NCI-H2171 treated with DMSO at 0.1 percent for 48 hours (cell line): ENCODE measurements at regions not wholly inside any gene's neighbourhood (a gene's known extent, or its start where the extent isn't known, plus 50 kb on each side); places are given as distances from the start of the nearest gene placed in this dataset.
"Not testable (repeated sequence)": the region's sequence is repeated elsewhere in the genome, so short reads cannot be mapped to it uniquely, and the experiment has no call there.

Source experiments
- DNase-seq: peaks from one replicate; lab custom pipeline; 2025; lab: John Stamatoyannopoulos, UW

DNA sequence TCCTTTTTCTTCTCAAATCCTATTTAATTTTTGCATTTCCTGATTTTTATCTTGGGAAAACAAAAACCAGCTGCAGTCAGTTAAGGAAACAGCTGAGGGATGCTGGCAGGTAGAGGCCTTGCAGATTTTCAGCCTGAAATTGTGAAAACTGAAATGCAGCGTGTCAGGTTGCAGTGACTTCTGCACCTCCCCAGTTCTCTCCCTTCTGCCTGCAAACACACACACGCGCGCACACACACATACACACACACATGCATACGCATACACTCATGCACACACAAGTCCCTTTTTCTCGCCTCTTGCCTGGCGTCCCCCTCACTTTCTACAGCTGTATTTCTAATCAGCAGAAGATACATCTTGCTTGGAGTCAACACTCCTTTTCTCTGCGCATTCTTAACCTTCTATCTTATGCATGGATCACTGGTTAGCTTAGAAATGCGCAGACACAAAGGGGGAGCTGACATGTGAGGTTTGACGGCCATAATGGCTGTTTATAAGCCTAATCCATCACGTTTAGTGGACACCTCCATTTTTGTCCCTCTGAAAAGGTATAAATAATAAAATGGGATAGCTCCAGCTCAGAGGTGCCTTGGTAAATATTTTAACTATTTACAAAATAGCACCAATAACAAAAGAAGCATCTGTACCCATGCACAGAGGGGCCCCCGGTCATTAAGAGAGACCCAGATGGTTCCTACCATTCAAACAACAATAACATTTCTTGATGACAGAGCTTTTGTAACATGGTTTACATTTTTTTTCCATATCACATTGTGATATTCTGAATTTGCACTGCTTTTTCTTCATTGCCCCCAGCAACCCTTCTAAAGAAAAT lies 392.1 kb upstream of the SALL1 start:
- no peak for DNase-seq

DNA sequence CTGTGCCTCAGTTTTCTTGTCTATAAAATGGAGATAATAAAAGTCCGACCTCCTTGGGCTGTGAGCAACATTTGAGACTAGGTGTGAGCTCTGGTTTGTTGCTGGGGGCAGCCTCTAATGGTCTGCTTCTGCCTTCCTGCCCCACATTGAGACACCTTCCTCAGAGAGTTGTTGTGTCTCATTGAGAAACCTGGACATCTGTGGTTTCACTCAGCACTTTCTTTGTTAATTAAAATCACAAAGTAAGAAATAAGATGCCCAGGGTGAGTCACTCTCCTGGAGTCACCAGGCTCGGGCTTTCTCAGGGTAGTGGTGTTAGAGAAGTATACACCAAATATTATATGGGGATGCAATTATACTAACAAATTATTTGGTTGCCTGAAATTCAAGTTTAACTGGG lies 389.2 kb upstream of the SALL1 start:
- no peak for DNase-seq

DNA sequence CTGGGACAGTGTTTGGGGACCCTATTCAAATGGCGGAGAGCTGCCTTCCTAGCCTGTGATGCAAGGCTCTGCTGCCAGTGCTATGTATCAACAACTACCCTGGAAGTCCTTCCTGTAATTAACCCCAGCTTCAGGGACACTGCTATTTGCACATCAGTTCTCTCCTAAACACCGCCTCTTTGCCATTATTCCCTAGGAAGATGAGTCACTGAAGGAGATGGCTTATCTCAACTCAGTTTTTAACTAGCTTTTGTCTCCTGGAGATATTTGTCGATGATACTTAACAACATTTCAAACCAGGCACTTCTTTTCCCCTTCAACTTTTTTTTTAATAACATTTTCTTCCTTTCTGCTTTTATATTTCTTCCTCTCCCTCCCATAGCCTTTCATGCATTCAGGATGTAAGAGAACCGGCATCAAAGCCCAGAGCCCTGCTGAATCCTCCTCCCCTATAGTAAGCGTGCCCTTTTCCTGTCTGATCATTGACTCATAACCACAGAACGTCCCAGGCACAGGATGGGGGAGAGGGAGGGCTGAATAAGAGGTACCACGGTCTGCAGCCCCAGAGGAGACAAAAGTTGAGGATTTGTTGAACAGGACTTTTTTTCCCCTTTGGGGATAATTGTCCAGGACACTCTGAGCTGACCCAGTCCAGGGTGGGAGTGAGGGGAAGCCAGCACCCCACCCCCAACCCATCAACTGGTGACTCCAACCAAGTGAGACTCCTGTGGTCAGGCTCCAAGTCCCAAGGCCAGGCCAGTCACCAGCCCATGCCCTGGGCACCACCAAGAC lies 387.8 kb upstream of the SALL1 start:
- no peak for DNase-seq

DNA sequence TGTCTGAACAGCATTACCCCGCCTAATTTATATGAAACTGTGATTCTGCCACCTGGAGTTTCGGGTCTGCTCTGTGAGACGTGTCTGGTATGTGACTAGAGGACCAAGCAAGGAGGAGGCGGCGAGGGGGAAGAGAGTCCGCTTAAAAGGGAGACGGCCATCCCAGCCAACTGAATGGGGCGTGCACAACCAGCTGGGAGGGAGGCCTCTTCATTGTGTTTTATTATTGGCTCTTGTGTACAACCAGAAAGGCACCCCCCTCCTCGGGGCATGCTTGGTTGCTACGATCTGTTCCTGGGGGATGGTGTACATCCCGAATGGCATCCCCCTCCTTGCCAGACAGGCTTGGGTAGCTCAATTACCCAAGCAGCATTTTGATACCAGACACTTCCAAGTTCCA lies 384.5 kb upstream of the SALL1 start:
- no peak for DNase-seq

DNA sequence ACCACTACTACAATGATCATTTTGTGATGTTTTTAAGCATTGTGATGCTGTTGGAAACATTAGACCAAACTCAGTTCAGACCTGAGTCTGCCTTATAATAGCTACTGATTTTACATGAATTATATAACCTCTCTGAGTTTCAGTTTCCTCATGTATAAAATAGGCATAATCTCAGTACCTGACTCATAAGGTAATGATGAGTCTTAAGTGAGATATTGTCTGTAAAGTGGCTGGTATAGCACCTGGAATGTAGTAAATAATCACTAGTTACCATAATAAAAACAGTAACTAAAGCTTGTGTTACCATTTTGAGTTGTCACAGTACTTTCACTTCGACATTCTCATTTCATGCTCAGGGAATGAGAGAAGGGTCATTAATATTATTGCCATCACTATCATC lies 381.5 kb upstream of the SALL1 start:
- no peak for DNase-seq

DNA sequence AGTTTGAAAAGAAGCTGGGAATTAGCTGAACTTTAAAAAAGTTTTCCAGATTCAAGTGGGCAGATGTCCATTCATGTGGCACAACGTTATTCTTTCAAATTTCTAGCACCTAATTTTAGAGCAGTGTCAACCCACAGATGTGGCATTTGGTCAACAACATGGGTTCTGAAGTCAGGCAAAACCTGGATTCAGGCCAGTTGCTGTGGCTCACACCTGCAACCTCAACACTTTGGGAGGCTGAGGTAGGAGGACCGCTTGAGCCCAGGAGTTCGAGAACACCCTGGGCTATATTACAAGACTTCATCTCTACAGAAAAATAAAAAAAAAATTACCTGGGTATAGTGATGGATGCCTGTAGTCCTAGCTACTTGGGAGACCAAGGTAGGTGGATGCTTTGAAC lies 380.2 kb upstream of the SALL1 start:
- no peak for DNase-seq

DNA sequence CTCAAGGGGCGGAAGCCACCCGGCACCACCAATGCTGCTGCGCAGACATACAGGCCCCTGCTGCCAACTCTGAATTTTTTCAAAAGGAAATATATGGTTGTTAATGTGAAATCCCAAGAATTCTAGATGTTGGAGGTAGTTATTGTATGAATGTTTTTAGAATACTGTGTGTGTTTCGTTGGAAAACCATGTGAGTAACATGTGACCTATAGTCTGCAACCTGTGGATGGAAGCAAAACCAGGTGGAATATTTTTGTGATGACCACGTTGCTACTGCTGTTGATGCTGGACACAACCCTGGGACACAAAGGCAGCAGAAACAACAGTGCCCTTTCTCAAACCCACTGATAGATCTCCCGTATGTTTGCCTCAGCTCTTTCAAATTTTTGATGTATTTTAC lies 376.3 kb upstream of the SALL1 start:
- DNase-seq = no peak

DNA sequence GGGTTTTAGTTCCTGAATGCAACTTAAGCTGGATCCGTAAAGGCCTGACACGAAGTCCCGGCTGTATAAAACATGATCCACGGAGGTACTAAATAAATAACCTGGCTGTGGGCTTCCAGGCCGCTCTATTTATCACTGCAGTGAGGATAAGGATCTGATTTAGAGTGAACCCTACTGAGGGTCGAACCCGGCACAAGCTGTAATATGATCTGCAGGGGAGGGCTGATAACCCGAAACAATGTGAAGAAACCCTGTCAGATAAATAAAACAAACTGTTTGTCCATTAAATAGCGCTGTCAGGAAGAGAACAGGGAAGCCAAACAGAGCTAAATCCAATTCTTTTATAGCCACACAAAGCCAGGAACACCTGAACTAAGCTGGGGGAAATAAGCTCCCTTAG lies 375.6 kb upstream of the SALL1 start:
- DNase-seq = no peak

DNA sequence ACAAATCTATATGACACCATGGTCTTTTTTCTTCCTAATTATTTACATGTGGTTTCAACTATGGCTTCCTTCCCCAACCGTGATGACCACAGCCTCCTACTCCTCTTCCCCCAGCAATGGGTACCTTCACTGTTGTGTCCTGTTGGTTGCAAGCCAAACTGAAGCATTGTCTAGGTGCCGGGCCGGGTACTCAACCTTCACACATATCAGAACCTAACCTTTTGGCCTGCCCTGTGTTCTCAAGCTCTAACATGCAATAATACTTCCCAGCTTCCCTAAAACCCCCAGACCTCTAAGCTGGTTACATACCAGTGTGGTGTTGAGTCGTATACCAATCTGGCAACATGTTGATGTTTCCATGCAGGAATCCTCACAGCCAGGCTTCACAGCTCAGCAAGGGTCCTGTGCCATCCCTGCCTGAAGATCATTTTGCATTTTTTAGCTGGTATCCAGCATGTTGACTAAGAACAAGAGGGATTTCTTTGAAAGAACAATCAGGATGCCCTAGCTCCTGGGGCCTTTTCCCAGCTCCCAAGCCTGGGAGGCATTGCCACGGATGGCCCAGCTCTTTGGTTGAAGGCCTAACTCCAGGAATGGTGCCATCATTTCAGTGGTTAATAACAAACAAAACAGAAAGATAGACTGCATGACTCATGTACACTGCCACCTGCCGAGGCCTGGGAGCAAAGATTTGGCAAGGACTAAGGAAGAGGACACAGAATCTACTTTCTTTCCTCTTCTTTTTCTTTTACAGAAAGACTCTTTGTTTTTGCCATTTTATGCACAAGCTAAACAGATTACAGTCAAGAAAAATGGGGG lies 373.7 kb upstream of the SALL1 start:
- no peak for DNase-seq

DNA sequence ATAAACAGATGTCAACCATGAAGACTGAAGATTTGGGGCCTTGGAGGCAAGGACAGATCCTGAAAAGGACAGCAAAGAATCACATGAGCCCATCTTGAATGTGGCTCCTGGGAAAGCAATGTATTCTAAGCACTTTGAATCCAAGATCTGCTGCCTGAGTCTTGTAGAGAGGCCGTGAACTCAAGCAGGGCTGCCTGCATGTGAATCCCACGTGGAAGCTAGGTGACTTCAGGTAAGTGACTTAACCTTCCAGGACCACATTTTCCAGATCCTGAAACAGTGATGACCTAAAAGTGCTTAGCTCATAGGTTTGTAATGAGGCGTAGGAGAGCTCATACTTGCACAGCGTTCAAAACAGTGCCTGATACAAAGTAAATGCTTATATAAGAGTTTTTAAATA lies 373.0 kb upstream of the SALL1 start:
- no peak for DNase-seq

DNA sequence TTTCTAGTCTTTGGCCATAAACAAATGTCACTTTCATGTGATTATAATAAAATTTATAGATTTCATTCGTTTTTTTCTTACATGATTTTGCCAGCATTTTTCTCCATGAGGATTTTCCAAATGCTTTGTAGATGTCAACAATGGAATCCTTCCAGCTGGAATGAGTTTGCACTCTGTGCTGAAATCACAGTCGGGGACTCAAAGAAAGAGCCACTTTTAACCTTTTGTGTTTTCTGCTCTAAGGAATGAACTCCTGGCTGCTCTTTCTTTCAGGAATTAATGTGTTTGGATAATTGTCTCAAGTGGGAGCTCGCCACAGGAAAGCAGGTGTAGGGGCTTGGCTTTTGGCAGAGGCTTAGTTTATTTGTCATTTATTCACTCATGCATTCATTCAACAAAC lies 372.3 kb upstream of the SALL1 start:
- no peak for DNase-seq

DNA sequence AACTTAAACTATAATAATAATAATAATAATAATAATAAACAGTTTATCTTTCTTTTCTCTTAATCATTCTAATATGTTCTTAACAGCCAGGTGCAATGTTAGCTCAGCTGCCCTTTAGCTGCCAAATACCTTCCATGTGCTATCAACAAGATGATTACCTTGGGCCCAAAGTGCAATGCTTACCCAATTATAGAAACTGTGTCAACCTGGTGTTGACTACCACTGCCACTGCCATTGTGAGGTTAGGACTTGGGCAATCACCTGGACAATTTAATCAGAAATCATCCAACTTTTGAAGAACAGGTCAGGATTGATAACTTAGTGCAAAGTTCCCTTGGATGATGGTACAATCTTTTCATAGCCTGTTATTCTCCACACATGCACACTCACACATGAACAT lies 371.8 kb upstream of the SALL1 start:
- DNase-seq = no peak

DNA sequence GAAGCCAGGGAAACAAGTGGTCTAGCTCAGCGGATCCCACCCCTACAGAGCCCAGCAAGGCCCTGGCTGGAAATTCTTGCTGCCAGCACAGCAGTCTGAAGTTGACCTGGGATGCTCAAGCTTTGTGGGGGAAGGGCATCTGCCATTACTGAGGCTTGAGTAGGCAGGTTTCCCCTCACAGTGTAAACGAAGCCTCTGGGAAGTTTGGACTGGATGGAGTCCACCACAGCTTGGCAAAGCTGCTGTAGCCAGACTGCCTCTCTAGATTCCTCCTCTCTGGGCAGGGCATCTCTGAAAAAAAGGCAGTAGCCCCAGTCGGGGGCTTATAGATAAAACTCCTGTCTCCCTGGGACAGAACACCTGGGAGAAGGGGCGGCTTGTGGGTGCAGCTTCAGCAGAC lies 365.9 kb upstream of the SALL1 start:
- DNase-seq = not testable (repeated sequence)

DNA sequence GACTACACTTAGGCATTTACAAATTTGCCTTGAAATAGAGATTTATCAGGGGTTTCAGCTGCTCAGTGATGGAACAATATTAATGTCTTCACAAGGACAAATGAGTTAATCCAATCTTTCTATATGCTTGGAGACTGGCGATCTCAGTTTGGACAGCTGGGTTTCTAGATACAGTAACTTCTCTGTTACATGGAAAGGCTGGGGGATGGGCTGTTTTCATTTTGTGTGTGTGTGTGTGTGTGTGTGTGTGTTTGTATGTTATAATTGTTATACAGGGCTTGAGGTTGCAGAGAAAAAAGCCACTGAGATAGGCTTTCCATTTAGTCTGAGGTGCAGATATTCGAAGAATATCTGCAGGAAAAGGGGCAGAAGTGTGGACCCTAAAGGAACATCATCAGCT lies 359.3 kb upstream of the SALL1 start:
- DNase-seq = no peak

DNA sequence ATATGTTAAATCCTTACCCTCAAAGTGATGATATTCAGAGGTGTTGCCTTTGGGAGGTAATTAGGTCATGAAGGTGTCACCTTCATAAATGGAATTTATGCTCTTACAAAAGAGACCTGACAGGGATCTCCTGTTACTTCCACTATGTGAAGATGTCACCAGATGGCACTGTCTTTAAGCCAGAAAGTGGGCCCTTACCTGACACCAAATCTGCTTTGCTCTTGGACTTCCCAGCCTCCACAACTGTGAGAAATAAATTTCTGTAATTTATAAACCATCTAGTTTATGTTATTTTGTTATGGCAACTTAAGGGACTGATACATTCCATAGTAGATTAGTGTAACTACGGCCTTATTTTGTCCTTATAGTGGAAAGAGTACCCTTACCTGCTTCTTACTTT lies 358.3 kb upstream of the SALL1 start:
- no peak for DNase-seq

DNA sequence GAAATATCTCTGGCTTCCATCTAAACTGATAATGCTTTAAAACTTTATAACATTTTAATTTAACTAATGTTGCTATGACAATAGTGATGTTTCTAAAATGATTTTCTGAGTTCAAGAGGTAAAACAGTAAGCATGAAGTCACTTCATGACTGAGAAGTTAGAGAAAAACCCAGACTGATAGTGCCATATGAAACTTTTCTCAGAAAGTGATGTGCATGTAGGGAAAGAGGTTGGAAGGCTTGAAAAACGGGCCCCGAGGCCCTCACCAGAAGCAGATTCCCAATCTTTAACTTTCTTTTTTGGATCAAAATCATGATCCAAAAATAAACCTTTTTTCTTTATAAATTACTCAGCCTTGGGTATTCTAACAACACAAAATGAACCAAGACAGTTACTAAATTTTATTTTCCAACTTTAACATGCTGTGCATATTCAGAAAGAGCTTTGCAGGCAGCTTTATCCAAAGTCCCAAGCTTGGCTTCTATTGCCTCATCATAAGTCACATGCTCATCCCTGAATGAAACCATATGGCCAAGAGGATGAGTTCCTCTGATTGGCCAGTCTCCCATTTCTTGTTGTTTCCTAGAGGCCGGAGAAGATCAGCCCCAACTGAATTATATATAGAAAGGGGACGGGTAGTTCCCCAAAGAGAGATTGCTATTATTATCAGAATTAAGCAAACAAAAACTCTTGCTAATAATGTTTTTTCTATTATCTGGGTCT lies 357.6 kb upstream of the SALL1 start:
- no peak for DNase-seq

DNA sequence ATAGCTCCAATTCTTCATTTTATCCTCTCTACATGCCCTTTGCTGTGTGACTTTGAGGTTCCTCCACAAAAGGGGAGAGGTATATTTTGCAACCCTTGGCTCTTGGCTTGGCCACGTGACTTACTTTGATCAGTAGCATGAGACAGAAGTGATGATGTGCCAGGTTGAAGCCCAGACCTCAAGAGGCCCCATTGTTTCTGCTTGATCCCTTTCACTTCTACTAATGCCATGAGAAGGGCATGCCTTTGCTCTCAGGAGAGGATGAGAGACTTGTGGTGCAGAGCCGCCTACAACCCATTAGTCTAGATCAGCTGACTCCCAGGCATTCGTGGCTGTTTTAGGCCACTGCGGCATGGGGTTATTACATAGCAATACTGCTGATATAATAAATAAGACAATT lies 356.2 kb upstream of the SALL1 start:
- DNase-seq = no peak

DNA sequence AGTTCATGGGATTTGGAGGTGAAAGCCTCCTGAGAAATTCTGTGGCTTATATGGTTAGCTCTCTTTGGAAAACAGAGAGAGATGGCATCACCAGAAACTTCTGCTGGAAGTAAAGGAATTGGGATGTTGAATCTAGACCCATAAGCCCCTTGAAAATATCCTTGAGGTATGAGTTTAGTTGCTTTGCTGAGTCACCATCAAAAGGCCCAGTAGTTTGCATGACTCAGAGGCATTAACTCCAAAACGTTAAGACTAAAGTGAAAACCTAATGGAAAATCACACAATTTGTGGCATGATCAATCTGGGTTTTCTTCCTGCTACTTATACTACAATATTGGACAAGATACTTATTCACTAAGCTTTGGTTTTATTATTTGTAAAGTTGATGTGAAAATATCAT lies 349.2 kb upstream of the SALL1 start:
- DNase-seq = no peak

DNA sequence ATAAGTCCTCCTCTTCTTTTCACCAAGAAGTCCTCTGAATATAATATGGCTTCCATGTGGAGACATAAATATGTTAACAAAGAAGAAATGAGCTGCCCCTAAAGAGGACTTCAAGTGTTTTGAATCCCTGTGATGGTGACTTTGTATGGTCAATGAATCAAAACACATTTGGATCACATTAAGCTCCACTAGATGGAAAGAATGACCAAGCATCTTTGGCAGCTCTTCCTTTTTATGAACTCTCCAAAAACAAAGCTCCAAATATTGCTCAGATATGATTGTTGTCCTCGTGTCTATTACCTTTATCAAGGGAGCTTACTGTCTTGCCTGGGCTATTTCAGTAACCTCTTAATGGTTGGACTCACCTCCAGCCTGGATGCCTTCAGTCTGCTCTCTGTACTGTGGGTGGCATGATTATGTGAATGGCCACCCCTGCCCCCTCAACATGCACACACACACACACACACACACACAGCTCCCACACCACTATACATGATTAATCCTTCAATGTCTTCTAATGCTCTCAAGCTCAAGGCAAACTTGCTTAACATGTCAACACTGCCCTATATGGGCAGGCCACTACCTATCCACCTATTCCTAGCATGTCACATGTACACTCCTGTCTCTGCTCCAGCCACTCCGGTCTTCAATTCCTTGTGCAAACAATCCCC lies 346.6 kb upstream of the SALL1 start:
- DNase-seq = no peak

DNA sequence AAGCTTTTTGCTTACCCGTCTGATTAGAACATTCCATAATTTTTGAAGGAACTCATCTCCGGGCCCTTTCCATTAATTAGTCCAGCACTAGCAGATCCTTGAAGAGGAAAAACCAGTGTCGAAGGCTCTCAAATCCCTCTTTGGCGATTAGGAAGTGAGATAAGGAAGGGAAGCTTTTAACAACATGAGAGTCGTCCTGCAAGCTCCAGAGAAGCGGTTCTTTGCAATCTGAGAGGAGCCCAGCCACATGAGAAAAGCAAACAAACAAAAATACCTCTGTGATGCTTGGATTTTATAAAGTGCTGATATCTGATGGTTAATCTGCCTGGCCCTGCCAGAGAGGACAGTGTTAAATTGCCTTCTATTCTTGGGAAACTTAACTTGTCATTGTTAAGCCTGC lies 339.8 kb upstream of the SALL1 start:
- DNase-seq = no peak

DNA sequence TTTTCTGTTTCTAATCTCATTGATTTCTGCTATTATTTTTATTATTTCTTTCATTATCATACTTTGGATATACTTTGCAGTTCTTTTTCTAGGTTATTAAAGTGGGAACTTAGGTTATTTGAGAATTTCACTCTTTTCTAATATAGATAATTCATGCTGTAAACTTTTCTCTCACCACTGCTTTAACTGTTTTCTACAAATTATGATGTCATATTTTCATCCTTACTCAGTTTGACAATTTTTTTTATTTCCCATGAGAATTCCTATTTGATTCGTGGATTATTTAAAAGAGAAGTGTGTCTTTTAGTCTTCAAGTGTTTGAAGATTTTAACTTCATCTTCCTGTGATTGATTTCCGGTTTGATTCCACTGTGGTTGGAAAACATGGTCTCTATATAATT lies 336.8 kb upstream of the SALL1 start:
- DNase-seq = no peak
